Psoas muscle (tissue), 7 donors: ENCODE measurements at regions not wholly inside any gene's neighbourhood (a gene's known extent, or its start where the extent isn't known, plus 50 kb on each side); places are given as distances from the start of the nearest gene placed in this dataset.

Source experiments
- ATAC-seq, 4 donors: fragments of 200-7000 bp; cut with Tn5 transposase; one replicate each; pipeline ENCODE4 v1.9.1; 2020; ENCODE audit warnings: moderate library complexity in 3 of 4, mild to moderate bottlenecking in 2 of 4
- DNase-seq, 2 donors: peaks; one replicate each; pipeline ENCODE4 v3.0.0-alpha.2; 2020
- H3K27ac ChIP-seq: fragments of 200-600 bp; one replicate; pipeline ENCODE4 v1.8.0; 2022
- H3K27me3 ChIP-seq, 3 donors: fragments of 200-600 bp in 1 of 3; one replicate each; pipeline versions ENCODE4 v1.6.1 to v1.8.0; 2013 to 2022; ENCODE audit warnings: low read length in 2 of 3, mild to moderate bottlenecking in 2 of 3, moderate library complexity in 1 of 3; ENCODE audit not compliant: insufficient read depth in 3 of 3
- H3K36me3 ChIP-seq, 2 donors: fragments of 200-600 bp in 1 of 2; one replicate each; pipeline versions ENCODE4 v1.6.1 to v1.8.0; 2013 to 2022; ENCODE audit warnings: low read depth in 1 of 2, mild to moderate bottlenecking in 1 of 2, moderate library complexity in 1 of 2; ENCODE audit not compliant: insufficient read depth in 1 of 2
- H3K4me1 ChIP-seq: fragments of 200-600 bp; one replicate; pipeline ENCODE4 v1.8.0; 2022
- H3K4me3 ChIP-seq: fragments of 200-600 bp; one replicate; pipeline ENCODE4 v1.8.0; 2022; ENCODE audit warnings: mild to moderate bottlenecking
- H3K9me3 ChIP-seq: fragments of 200-600 bp; one replicate; pipeline ENCODE4 v1.8.0; 2022
- CTCF ChIP-seq: fragments of 200-600 bp; IDR thresholded peaks from one replicate; pipeline ENCODE4 v1.8.0; 2022; ENCODE audit warnings: antibody characterized with exemption
- WGBS, 3 donors: extraction: QIAGEN DNeasy Blood & Tissue Kit; methylation state at CpG; one replicate each; pipeline versions ENCODE4 v1.1.6 to v1.1.7; 2013; 5-methylcytosine and 5-hydroxymethylcytosine counted together
- intact Hi-C, 2 donors: fragments of 100-400 bp; cut with DNase I; formaldehyde crosslinking; loops; one replicate each; pipeline versions ENCODE4 v1.11.0 to v1.14.2; 2022
- donor health status: healthy with polysubstance abuse.
- donor health status: DM: no; HTN: no; CAD: no; lungs with moderate emphysema.
- donor health status: Bipolar disorder and iron deficiency.
- donor health status: healthy.
- donor health status: DM: yes; HTN: yes; CAD: no.
- donor health status: DM: no; HTN: no; CAD: no.
- donor health status: DM: yes; HTN: yes; CAD: no.

GRCh38 chr1:3981261-3981660, 81.2 kb upstream of the C1orf174 start:
- no peaks in the 10 kb centered on the region for H3K36me3 ChIP-seq
- ATAC-seq, result no peak
- DNase-seq, result no peak
- H3K27ac ChIP-seq, result no peak overlapping the region
- H3K27me3 ChIP-seq, result peaks cover 0 to 31% (median 3%) of the 10 kb centered on the region in 3 donors
- H3K9me3 ChIP-seq, result no peaks in the 10 kb centered on the region
- intact Hi-C loops, result no loop called here
- H3K4me1 ChIP-seq, result no peaks in the 10 kb centered on the region
- H3K4me3 ChIP-seq, result no peak overlapping the region
- 60 to 65% (median 63%) methylated on average over 5 of the region's 5 CpGs for WGBS, 3 donors
- no peak for TF ChIP-seq CTCF

GRCh38 chr1:3981746-3982505, 81.9 kb upstream of the C1orf174 start:
- H3K27ac ChIP-seq, result no peak overlapping the region
- H3K4me1 ChIP-seq, result no peaks in the 10 kb centered on the region
- H3K4me3 ChIP-seq, result no peak overlapping the region
- no peaks in the 10 kb centered on the region for H3K36me3 ChIP-seq
- no peak for DNase-seq
- no peaks in the 10 kb centered on the region for H3K9me3 ChIP-seq
- 62 to 68% (median 64%) methylated on average over 12 of the region's 12 CpGs for WGBS, 3 donors
- TF ChIP-seq CTCF, result no peak
- H3K27me3 ChIP-seq, result peaks cover 0 to 25% (median 3%) of the 10 kb centered on the region in 3 donors
- intact Hi-C loops, result no loop called here
- ATAC-seq, result no peak

GRCh38 chr1:3983181-3983580, 83.1 kb upstream of the C1orf174 start:
- H3K27ac ChIP-seq, result no peak overlapping the region
- DNase-seq (no peak), ATAC-seq (no peak)
- H3K27me3 ChIP-seq, result peaks cover 0 to 25% (median 3%) of the 10 kb centered on the region in 3 donors
- intact Hi-C loops, result no loop called here
- no peak overlapping the region for H3K4me3 ChIP-seq
- H3K4me1 ChIP-seq, result no peaks in the 10 kb centered on the region
- TF ChIP-seq CTCF, result no peak
- no peaks in the 10 kb centered on the region for H3K36me3 ChIP-seq
- WGBS, 3 donors, result 66 to 70% (median 68%) methylated on average over 9 of the region's 9 CpGs
- H3K9me3 ChIP-seq, result no peaks in the 10 kb centered on the region

GRCh38 chr1:3984586-3984985, 84.5 kb upstream of the C1orf174 start:
- intact Hi-C loops, result no loop called here
- TF ChIP-seq CTCF, result no peak
- no peak overlapping the region for H3K27ac ChIP-seq
- DNase-seq (no peak), ATAC-seq (no peak)
- no peak overlapping the region for H3K4me3 ChIP-seq
- no peaks in the 10 kb centered on the region for H3K4me1 ChIP-seq
- no peaks in the 10 kb centered on the region for H3K36me3 ChIP-seq
- H3K27me3 ChIP-seq, result peaks cover 0 to 18% (median 3%) of the 10 kb centered on the region in 3 donors
- WGBS, 3 donors, result 75 to 84% (median 80%) methylated on average over 13 of the region's 13 CpGs
- no peaks in the 10 kb centered on the region for H3K9me3 ChIP-seq
